NB4 (cell line): ENCODE measurements at regions not wholly inside any gene's neighbourhood (a gene's known extent, or its start where the extent isn't known, plus 50 kb on each side); places are given as distances from the start of the nearest gene placed in this dataset.

ENCODE experiments used
- DNase-seq: peaks from one replicate; pipeline ENCODE4 v3.0.0; 2010; ENCODE audit warnings: low read depth
- H3K4me3 ChIP-seq: one replicate; pipeline ENCODE4 v1.5.1; 2011; ENCODE audit warnings: mild to moderate bottlenecking, low read depth, low read length, moderate library complexity
- MYC ChIP-seq: IDR thresholded peaks from 2 replicates; pipeline ENCODE4 v1.6.1; 2011; ENCODE audit warnings: low read depth, low read length
- POLR2A ChIP-seq: IDR thresholded peaks from 2 replicates; pipeline ENCODE4 v1.6.1; 2011; ENCODE audit warnings: mild to moderate bottlenecking; ENCODE audit not compliant: insufficient read length; ENCODE audit errors: extremely low read depth
- TF ChIP-seq, protein P1 (sequence below): IDR thresholded peaks from one replicate; pipeline ENCODE4 v1.5.1; 2012; ENCODE audit warnings: low read depth, low read length
- TF ChIP-seq, protein P2 (sequence below): IDR thresholded peaks from 2 replicates; pipeline ENCODE4 v1.6.1; 2011; ENCODE audit warnings: low read depth, low read length

DNA sequence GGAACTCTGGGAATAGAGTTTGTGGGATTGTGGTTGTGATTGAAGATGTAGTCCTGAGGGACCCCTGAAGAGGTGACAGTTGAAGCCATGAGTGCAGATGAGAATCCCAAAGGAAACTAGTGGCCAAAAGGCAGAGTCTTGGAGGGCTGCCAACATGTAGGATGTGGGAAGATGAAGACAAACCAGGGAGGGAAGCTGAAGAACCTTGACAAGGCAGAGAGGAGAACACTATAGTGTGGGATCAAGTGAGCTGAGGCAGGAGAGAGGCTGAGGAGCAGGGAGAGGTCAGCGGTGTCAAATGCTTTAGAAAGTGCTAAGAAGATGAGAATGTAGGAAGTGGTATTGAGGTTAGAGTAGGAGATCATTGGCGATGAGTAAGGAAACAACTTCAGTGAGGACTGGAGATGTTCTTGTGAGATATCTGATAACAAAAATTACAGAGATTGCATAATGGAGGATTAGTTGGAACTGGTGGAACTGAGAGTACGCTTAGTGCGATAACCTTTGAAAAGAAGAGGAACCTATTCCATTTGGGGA lies 88.5 kb upstream of the VCAM1 start:
- H3K4me3 ChIP-seq, result no peak overlapping the region
- DNase-seq, result peak; percentile 73
- TF ChIP-seq MYC (no peak), POLR2A (no peak)
- TF ChIP-seq, protein P1, sequence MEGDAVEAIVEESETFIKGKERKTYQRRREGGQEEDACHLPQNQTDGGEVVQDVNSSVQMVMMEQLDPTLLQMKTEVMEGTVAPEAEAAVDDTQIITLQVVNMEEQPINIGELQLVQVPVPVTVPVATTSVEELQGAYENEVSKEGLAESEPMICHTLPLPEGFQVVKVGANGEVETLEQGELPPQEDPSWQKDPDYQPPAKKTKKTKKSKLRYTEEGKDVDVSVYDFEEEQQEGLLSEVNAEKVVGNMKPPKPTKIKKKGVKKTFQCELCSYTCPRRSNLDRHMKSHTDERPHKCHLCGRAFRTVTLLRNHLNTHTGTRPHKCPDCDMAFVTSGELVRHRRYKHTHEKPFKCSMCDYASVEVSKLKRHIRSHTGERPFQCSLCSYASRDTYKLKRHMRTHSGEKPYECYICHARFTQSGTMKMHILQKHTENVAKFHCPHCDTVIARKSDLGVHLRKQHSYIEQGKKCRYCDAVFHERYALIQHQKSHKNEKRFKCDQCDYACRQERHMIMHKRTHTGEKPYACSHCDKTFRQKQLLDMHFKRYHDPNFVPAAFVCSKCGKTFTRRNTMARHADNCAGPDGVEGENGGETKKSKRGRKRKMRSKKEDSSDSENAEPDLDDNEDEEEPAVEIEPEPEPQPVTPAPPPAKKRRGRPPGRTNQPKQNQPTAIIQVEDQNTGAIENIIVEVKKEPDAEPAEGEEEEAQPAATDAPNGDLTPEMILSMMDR, result no peak
- TF ChIP-seq, protein P2, sequence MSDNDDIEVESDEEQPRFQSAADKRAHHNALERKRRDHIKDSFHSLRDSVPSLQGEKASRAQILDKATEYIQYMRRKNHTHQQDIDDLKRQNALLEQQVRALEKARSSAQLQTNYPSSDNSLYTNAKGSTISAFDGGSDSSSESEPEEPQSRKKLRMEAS, result no peak

DNA sequence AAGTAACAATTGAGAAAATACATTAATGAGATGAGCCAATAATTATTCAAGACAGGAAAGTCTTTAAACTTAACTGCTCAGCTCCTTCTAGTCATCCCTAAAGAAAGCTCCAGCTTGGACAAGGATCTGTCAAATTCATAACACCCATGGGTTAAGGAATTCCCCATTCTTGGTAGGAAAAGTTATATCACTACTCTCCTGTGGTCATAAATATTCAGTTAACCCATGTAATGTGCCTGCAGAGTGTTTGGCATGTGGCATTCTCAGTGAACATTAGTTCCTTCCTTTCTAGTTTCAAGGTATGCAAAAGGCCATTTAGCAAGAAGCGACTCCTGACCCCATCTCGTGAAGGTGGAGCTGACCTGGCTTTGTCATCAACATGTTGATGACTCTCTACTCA lies 76.7 kb upstream of the VCAM1 start:
- TF ChIP-seq, protein P1, result no peak
- TF ChIP-seq POLR2A (no peak), MYC (no peak)
- TF ChIP-seq, protein P2, result no peak
- DNase-seq, result no peak
- no peak overlapping the region for H3K4me3 ChIP-seq

DNA sequence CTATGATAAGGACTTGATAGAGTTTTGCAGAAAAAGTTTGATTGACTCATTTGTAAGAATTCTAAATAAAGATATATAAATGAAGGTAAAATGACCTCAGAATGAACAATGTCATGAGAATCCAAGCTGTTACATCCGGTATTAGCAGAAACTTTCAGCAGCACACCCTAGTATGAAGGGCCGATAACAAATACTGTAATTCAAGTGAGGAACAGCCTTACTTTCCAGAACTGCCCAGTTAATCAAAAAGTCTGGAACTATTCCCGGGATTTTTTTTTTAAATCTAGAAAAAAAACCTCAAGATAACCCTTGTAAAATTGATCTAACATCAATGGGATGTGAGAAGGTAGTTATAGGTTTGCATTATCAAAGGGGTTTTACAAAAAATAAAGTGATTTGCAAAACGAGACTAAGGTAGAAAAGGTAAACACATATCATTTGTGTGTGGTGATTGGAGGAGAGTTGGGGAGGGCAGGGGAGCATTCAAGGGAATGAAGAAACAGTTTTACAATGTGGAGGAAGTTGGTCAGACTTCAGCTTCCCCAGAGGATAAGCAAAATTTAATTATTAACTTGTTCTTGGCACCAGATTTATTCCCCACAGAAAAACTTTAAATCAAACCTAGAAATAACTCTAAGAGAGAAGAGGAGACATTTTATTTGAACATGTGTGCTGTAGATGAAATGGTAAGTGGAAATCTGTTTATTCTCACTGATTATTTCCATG lies 75.9 kb upstream of the VCAM1 start:
- DNase-seq, result no peak
- TF ChIP-seq POLR2A (no peak), MYC (no peak)
- TF ChIP-seq, protein P1, result no peak
- TF ChIP-seq, protein P2, result no peak

DNA sequence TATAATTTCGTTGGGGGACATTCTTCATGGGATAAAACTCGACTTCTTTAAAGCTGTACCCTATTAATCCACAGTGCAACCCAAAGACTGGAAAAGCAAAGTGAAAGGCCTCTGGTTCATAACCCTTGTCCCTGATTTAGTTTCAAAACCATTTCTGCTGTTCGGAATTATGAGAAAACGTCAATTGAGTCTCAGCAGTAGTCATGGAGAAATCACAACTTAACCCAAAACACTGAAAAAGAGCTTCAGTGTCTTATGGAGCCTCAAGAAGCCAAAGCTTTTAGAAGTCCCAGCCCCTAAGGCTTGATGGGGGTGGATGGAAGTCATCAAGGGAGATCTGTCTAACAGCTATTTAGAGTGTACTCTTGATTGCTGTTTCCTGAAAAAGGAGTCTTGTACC lies 73.5 kb upstream of the VCAM1 start:
- TF ChIP-seq MYC (no peak), POLR2A (no peak)
- TF ChIP-seq, protein P1, result no peak
- TF ChIP-seq, protein P2, result no peak
- H3K4me3 ChIP-seq, result no peak overlapping the region
- no peak for DNase-seq

More for the DNA sequence above, 75.9 kb upstream of the VCAM1 start:
- no peak overlapping the region for H3K4me3 ChIP-seq

DNA sequence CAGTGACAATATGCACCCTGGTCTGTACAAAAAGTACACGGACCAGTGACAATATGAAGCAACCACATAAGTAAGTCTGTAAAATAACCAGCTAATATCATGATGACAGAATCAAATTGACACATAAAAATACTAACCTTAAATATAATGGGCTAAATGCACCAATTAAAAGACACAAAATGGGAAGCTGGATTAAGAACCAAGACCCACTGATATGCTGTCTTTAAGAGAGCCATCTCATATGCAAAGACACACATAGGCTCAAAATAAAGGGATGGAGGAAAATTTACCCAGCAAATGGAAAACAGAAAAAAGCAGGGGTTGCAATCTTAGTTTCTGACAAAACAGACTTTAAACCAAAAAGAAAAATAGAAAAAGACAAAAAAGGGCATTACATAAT lies 70.4 kb upstream of the VCAM1 start:
- DNase-seq, result no peak
- no peak overlapping the region for H3K4me3 ChIP-seq
- TF ChIP-seq, protein P2, result no peak

DNA sequence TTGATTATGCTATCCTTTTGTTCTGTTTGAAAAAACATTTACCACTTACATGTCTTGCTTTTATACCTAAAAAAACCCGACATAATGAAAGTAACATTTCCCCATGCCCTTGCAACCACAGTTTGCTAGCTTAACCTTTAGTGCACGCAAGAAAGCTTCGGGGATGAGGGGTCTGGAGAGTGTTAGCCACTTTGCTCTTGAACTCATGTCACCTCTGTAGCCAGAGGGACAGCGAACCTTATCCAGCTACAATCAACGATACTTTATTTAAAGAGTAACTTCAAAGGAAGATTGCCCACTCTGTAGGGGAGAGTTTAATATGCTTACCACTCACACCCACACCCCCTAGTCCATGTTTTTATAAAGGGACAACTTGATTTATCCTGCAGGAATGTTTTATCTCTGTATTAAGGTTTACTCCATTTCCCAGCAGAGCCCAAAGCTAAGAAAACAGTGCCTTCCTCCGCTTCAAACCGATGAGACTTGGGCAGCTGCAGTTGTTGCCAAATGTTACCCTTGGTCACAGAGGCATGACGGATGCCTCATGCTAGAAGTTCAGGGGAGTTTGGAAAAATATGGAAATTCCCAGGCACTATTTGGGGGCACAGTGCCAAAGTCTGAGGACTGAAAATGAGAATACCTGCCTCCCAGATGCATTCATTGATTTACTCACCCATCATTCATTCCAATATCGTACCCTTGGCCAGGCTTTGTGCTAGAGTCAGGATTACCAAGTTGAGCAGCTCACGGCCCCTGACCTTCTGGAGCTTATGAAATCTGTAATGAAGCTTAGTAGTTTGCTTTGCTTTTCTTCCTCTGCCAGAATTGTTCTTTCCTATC lies 61.4 kb upstream of the VCAM1 start:
- DNase-seq, result no peak
- TF ChIP-seq, protein P1, result no peak
- TF ChIP-seq POLR2A (no peak), MYC (no peak)
- TF ChIP-seq, protein P2, result no peak
- H3K4me3 ChIP-seq, result no peak overlapping the region
